CD8-positive, alpha-beta memory T cell (primary cell): ENCODE measurements at regions not wholly inside any gene's neighbourhood (a gene's known extent, or its start where the extent isn't known, plus 50 kb on each side); places are given as distances from the start of the nearest gene placed in this dataset.

Experiments
- CTCF ChIA-PET: fragments of 350-600 bp; sonication (Branson Sonifier 250); formaldehyde crosslinking; loops from one replicate; lab custom pipeline; 2021; ENCODE audit warnings: antibody characterized with exemption; lab: Charles Lee
- POLR2A ChIA-PET: fragments of 350-600 bp; sonication (Branson Sonifier 250); formaldehyde crosslinking; loops from one replicate; lab custom pipeline; 2021; ENCODE audit warnings: antibody characterized with exemption; lab: Charles Lee
- DNase-seq, 5 donors: peaks; one replicate each; pipeline versions ENCODE4 v3.0.0 to v3.0.0-alpha.2; 2020 to 2022; ENCODE audit warnings: mixed read lengths in 1 of 5
- H3K27ac ChIP-seq: one replicate; pipeline ENCODE4 v1.7.0; 2013; ENCODE audit warnings: low read depth, mild to moderate bottlenecking, low read length, moderate library complexity
- H3K27me3 ChIP-seq: 2 replicates; pipeline ENCODE4 v1.7.0; 2013; ENCODE audit warnings: low read length, mild to moderate bottlenecking; ENCODE audit not compliant: insufficient read depth, poor library complexity, severe bottlenecking
- H3K36me3 ChIP-seq: 2 replicates; pipeline ENCODE4 v1.7.0; 2013; ENCODE audit warnings: mild to moderate bottlenecking, low read length, moderate library complexity; ENCODE audit not compliant: insufficient read depth
- H3K4me1 ChIP-seq: 2 replicates; pipeline ENCODE4 v1.7.0; 2013; ENCODE audit warnings: mild to moderate bottlenecking, low read length, moderate library complexity; ENCODE audit not compliant: insufficient read depth
- H3K4me3 ChIP-seq: 2 replicates; pipeline ENCODE4 v1.7.0; 2013; ENCODE audit warnings: mild to moderate bottlenecking, low read length
- H3K9me3 ChIP-seq: 2 replicates; pipeline ENCODE4 v1.7.0; 2013; ENCODE audit warnings: mild to moderate bottlenecking, low read length
- H3K27ac Mint-ChIP-seq, 8 donors: one replicate each; pipeline ENCODE4 v1.8.0; 2020 to 2021; ENCODE audit warnings: mixed read lengths in 8 of 8, mild to moderate bottlenecking in 6 of 8, inconsistent platforms in 3 of 8, moderate library complexity in 3 of 8
- H3K27me3 Mint-ChIP-seq, 2 donors: one replicate each; pipeline ENCODE4 v1.8.0; 2020 to 2021; ENCODE audit warnings: mixed read lengths in 2 of 2, mild to moderate bottlenecking in 1 of 2, moderate library complexity in 1 of 2
- H3K36me3 Mint-ChIP-seq, 3 donors: one replicate each; pipeline ENCODE4 v1.8.0; 2020 to 2021; ENCODE audit warnings: mixed read lengths in 3 of 3, inconsistent platforms in 1 of 3, mild to moderate bottlenecking in 1 of 3
- H3K4me1 Mint-ChIP-seq, 3 donors: one replicate each; pipeline ENCODE4 v1.8.0; 2020 to 2021; ENCODE audit warnings: mixed read lengths in 3 of 3, inconsistent platforms in 1 of 3, mild to moderate bottlenecking in 1 of 3
- H3K4me3 Mint-ChIP-seq, 7 donors: one replicate each; pipeline ENCODE4 v1.8.0; 2020 to 2021; ENCODE audit warnings: mixed read lengths in 7 of 7, mild to moderate bottlenecking in 6 of 7, moderate library complexity in 4 of 7, inconsistent platforms in 2 of 7
- H3K9me3 Mint-ChIP-seq, 5 donors: one replicate each; pipeline ENCODE4 v1.8.0; 2020 to 2022; ENCODE audit warnings: mixed read lengths in 5 of 5, mild to moderate bottlenecking in 3 of 5, moderate library complexity in 2 of 5, inconsistent platforms in 1 of 5

DNA sequence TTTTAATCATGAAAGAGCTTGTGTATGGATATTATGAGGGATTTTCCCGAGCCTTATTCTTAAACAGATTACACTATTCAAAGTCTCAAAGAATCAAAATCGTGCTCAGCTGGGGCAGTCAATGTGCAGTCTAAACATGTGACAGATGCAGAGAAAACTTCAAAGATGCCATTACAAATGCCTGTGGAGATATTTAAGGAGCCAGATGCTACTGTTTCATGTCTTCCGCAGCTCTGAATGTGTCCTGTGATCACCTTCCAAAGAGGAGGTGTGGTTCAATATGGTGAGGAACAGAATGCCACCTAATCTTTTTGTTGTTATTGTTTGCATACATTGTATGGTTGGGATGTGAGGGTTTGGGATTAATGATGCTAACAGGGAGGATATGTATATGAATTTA is 593.3 kb upstream of the ARRDC3 start:
- ChIA-PET POLR2A (no interaction called here), CTCF (no interaction called here)
- H3K27ac Mint-ChIP-seq: no peak overlapping the region
- DNase-seq: no peak
- peaks cover 0 to 13% (median 0%) of the 10 kb centered on the region in 5 donors for H3K9me3 Mint-ChIP-seq
- H3K9me3 ChIP-seq: no peaks in the 10 kb centered on the region
- no peak overlapping the region for H3K4me3 Mint-ChIP-seq
- no peaks in the 10 kb centered on the region for H3K27me3 ChIP-seq
- no peak overlapping the region for H3K27ac ChIP-seq
- H3K4me1 Mint-ChIP-seq: no peaks in the 10 kb centered on the region
- H3K4me3 ChIP-seq: no peak overlapping the region
- H3K27me3 Mint-ChIP-seq: no peaks in the 10 kb centered on the region
- H3K4me1 ChIP-seq: no peaks in the 10 kb centered on the region
- no peaks in the 10 kb centered on the region for H3K36me3 ChIP-seq
- H3K36me3 Mint-ChIP-seq: no peaks in the 10 kb centered on the region

GRCh38 chr5:91963166-91963565 is 580.0 kb upstream of the ARRDC3 start:
- peaks cover 0 to 3% (median 0%) of the 10 kb centered on the region in 5 donors for H3K9me3 Mint-ChIP-seq
- H3K27ac ChIP-seq: no peak overlapping the region
- no peaks in the 10 kb centered on the region for H3K36me3 ChIP-seq
- H3K4me3 ChIP-seq: no peak overlapping the region
- H3K36me3 Mint-ChIP-seq: no peaks in the 10 kb centered on the region
- H3K4me1 ChIP-seq: no peaks in the 10 kb centered on the region
- ChIA-PET CTCF (no interaction called here), POLR2A (no interaction called here)
- H3K27ac Mint-ChIP-seq: no peak overlapping the region
- no peaks in the 10 kb centered on the region for H3K27me3 ChIP-seq
- H3K27me3 Mint-ChIP-seq: no peaks in the 10 kb centered on the region
- no peak overlapping the region for H3K4me3 Mint-ChIP-seq
- no peaks in the 10 kb centered on the region for H3K4me1 Mint-ChIP-seq
- no peaks in the 10 kb centered on the region for H3K9me3 ChIP-seq
- no peak for DNase-seq

- Mint-ChIP-seq H3K27ac (no peak overlapping the region), H3K36me3 (no peaks in the 10 kb centered on the region), H3K4me1 (no peaks in the 10 kb centered on the region), H3K27me3 (no peaks in the 10 kb centered on the region), H3K9me3 (peaks cover 0 to 6% (median 0%) of the 10 kb centered on the region in 5 donors), H3K4me3 (no peak overlapping the region)
- ChIA-PET CTCF (no interaction called here), POLR2A (no interaction called here)
- no peak overlapping the region for H3K27ac ChIP-seq
- H3K4me3 ChIP-seq: no peak overlapping the region
- DNase-seq: no peak
- H3K27me3 ChIP-seq: no peaks in the 10 kb centered on the region
- no peaks in the 10 kb centered on the region for H3K4me1 ChIP-seq
- H3K36me3 ChIP-seq: no peaks in the 10 kb centered on the region
- H3K9me3 ChIP-seq: no peaks in the 10 kb centered on the region
These were observed 574.5 kb upstream of the ARRDC3 start for GRCh38 chr5:91957666-91958065.

GRCh38 chr5:91956738-91957137 is 573.6 kb upstream of the ARRDC3 start:
- H3K36me3 Mint-ChIP-seq: no peaks in the 10 kb centered on the region
- H3K27me3 Mint-ChIP-seq: no peaks in the 10 kb centered on the region
- Histone ChIP-seq H3K4me3 (no peak overlapping the region), H3K36me3 (no peaks in the 10 kb centered on the region), H3K4me1 (no peaks in the 10 kb centered on the region), H3K9me3 (no peaks in the 10 kb centered on the region), H3K27ac (no peak overlapping the region), H3K27me3 (no peaks in the 10 kb centered on the region)
- no peak overlapping the region for H3K4me3 Mint-ChIP-seq
- POLR2A ChIA-PET: no interaction called here
- peaks cover 0 to 6% (median 0%) of the 10 kb centered on the region in 5 donors for H3K9me3 Mint-ChIP-seq
- no peaks in the 10 kb centered on the region for H3K4me1 Mint-ChIP-seq
- no peak overlapping the region for H3K27ac Mint-ChIP-seq
- CTCF ChIA-PET: no interaction called here
- DNase-seq: no peak

- Histone ChIP-seq H3K36me3 (no peaks in the 10 kb centered on the region), H3K4me1 (no peaks in the 10 kb centered on the region), H3K27me3 (no peaks in the 10 kb centered on the region), H3K4me3 (no peak overlapping the region), H3K27ac (no peak overlapping the region), H3K9me3 (no peaks in the 10 kb centered on the region)
- no peak for DNase-seq
- Mint-ChIP-seq H3K36me3 (no peaks in the 10 kb centered on the region), H3K9me3 (peaks cover 0 to 6% (median 0%) of the 10 kb centered on the region in 5 donors), H3K27ac (no peak overlapping the region), H3K27me3 (no peaks in the 10 kb centered on the region), H3K4me1 (no peaks in the 10 kb centered on the region), H3K4me3 (no peak overlapping the region)
- CTCF ChIA-PET: no interaction called here
- POLR2A ChIA-PET: no interaction called here
These were observed 572.5 kb upstream of the ARRDC3 start for GRCh38 chr5:91955610-91956009.

DNA sequence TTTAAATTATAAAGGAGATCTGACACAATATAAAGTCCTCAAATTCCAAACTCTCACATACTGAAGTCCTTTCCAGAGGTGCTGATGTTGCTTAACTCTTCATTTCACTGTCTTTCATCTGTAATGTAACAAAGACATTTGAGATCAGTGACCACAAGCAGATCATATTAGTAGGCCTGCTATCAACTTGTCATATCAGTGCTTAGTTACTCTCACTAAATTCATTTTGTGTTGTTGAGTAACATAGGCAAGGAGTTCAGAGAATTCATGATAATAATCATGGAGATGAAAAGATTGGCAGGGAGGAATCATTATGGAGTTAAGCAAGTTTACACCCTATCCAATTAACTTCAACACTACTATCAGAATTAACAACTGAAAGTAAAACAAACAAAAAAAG is 571.0 kb upstream of the ARRDC3 start:
- Histone ChIP-seq H3K4me1 (no peaks in the 10 kb centered on the region), H3K4me3 (no peak overlapping the region), H3K27me3 (no peaks in the 10 kb centered on the region), H3K27ac (no peak overlapping the region), H3K36me3 (no peaks in the 10 kb centered on the region), H3K9me3 (no peaks in the 10 kb centered on the region)
- Mint-ChIP-seq H3K27me3 (no peaks in the 10 kb centered on the region), H3K4me3 (no peak overlapping the region), H3K36me3 (no peaks in the 10 kb centered on the region), H3K9me3 (peaks cover 0 to 14% (median 0%) of the 10 kb centered on the region in 5 donors), H3K4me1 (no peaks in the 10 kb centered on the region), H3K27ac (no peak overlapping the region)
- ChIA-PET CTCF (no interaction called here), POLR2A (no interaction called here)
- DNase-seq: no peak

DNA sequence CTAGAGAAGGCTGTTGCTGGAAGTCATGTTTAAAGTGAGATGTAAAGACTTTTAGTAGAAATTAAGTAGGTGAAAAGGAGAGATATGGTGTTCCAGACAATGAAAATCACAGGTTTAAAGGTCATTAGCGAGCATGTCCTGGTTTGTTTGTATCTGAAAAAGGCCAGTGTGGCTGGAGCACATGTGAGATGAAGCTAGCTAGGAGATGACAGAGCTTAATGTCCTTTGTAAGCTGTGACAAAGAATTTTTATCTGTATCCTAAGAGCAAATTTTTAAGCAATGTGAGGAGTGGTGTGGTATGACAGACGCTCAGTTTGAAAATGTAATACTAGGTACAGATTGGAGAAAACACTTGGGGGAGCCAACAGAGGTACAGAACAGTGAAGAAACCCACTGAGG is 567.2 kb upstream of the ARRDC3 start:
- CTCF ChIA-PET: no interaction called here
- Mint-ChIP-seq H3K4me1 (no peaks in the 10 kb centered on the region), H3K9me3 (peaks cover 0 to 19% (median 0%) of the 10 kb centered on the region in 5 donors), H3K4me3 (no peak overlapping the region), H3K27ac (no peak overlapping the region), H3K36me3 (no peaks in the 10 kb centered on the region), H3K27me3 (no peaks in the 10 kb centered on the region)
- Histone ChIP-seq H3K4me3 (no peak overlapping the region), H3K9me3 (no peaks in the 10 kb centered on the region), H3K27me3 (no peaks in the 10 kb centered on the region), H3K36me3 (no peaks in the 10 kb centered on the region), H3K27ac (no peak overlapping the region), H3K4me1 (no peaks in the 10 kb centered on the region)
- POLR2A ChIA-PET: no interaction called here
- DNase-seq: no peak

DNA sequence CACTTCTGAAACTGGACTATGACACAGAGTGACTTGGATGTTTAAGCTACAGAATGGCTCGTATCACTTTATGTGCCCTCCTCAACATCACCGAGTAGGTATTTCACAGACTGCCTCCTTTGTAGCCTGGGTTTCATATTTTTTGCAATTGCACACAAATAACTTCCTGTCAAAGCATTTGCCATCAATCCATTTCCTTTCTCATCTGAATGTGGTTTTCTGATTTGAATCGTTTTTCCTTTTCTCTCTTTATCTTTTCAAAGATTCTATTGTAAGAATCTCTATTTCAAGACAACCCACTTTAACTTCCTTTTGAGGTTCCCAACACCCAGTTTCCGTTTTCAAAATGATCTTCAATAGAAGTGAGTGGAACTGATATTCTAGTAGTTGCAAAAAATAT is 563.8 kb upstream of the ARRDC3 start:
- no peak for DNase-seq
- no peak overlapping the region for H3K4me3 Mint-ChIP-seq
- ChIA-PET CTCF (no interaction called here), POLR2A (no interaction called here)
- H3K9me3 ChIP-seq: no peaks in the 10 kb centered on the region
- H3K36me3 Mint-ChIP-seq: no peaks in the 10 kb centered on the region
- no peak overlapping the region for H3K4me3 ChIP-seq
- no peak overlapping the region for H3K27ac ChIP-seq
- no peaks in the 10 kb centered on the region for H3K4me1 Mint-ChIP-seq
- no peaks in the 10 kb centered on the region for H3K27me3 Mint-ChIP-seq
- H3K27ac Mint-ChIP-seq: peak overlapping the region in 1 of 8 donors; percentile 77
- H3K27me3 ChIP-seq: no peaks in the 10 kb centered on the region
- H3K4me1 ChIP-seq: no peaks in the 10 kb centered on the region
- H3K36me3 ChIP-seq: no peaks in the 10 kb centered on the region
- peaks cover 0 to 16% (median 2%) of the 10 kb centered on the region in 5 donors for H3K9me3 Mint-ChIP-seq

DNA sequence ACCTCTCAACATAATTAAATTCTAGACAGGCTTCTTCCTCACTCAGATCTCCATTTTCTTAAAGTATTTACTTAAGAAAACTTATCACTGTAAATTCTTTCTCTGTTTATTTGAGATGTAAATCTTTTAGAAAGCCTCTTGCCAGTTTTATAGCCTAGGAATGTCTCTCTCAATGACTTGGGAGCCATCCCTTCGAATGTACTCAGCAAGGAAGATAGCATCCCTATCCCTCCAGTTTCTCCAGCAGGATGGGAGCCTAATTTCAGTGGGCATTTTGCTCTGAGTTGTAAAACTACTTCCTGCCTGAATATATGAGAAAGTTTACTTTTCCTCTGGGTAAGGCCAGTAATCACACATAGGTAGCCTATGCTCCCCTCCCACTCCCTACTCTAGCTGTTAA is 558.5 kb upstream of the ARRDC3 start:
- H3K4me1 ChIP-seq: no peaks in the 10 kb centered on the region
- H3K27me3 ChIP-seq: no peaks in the 10 kb centered on the region
- no peak overlapping the region for H3K27ac ChIP-seq
- H3K36me3 ChIP-seq: no peaks in the 10 kb centered on the region
- Mint-ChIP-seq H3K27ac (peak overlapping the region in 1 of 8 donors; percentile 58), H3K27me3 (no peaks in the 10 kb centered on the region), H3K36me3 (no peaks in the 10 kb centered on the region), H3K4me3 (no peak overlapping the region), H3K9me3 (peaks cover 0 to 5% (median 4%) of the 10 kb centered on the region in 5 donors), H3K4me1 (no peaks in the 10 kb centered on the region)
- no peak for DNase-seq
- no peak overlapping the region for H3K4me3 ChIP-seq
- H3K9me3 ChIP-seq: no peaks in the 10 kb centered on the region
- CTCF ChIA-PET: no interaction called here
- POLR2A ChIA-PET: no interaction called here
